ENCODE measurements at regions not wholly inside any gene's neighbourhood (a gene's known extent, or its start where the extent isn't known, plus 50 kb on each side); places are given as distances from the start of the nearest gene placed in this dataset.

DNA sequence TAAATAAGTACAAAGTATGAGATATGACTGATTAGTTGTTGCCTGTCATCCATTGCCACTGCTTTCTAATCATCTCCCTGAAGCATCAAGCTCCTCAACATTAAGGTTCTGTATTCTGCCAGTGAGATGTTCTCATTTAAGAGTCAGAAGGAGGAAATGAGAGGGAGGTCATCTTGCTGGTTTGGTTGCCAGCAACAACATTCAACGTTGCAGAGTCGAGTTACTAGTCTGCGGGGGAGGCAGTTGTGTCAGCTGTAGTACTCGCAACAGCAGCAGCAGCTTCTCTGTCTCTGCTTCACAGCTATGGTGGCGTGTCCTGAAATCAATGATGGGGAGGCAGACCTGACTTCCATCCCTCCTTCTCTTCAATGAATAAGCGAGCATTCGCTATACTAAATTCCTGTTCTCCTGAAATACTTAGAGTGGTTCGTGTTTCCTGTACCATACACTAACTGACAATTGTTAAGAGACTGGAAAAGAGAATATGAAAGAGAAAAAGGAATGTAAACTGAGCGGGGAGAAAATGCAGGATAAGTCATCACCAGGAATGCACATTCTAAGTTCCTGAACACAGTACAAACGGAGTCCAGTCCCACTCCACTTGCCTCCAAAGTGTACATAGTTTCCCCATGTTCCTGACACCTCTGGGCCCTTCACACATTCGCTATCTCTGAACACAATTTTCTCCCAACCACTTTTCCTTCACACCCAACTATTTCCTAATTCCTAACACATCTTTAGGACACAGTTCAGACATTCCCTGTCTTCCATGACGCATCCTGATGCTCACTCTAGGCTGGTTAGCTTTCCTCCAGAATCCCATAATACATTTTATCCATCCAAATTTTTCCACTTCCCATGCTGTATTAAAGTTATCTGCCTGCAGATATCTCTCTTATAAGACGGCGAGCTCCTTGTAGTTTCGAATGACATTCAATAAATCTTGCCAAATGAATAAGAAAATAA is 263.0 kb downstream of the KLF12 start:
- TF ChIP-seq ZC3H10 (CRISPR knock-in tag; IDR thresholded peaks at IDR 0.05) = no peak
- TF ChIP-seq PPARA (CRISPR knock-in tag; IDR thresholded peaks at IDR 0.05; ENCODE audit: borderline replicate concordance) = no peak
- TF ChIP-seq, protein P1, sequence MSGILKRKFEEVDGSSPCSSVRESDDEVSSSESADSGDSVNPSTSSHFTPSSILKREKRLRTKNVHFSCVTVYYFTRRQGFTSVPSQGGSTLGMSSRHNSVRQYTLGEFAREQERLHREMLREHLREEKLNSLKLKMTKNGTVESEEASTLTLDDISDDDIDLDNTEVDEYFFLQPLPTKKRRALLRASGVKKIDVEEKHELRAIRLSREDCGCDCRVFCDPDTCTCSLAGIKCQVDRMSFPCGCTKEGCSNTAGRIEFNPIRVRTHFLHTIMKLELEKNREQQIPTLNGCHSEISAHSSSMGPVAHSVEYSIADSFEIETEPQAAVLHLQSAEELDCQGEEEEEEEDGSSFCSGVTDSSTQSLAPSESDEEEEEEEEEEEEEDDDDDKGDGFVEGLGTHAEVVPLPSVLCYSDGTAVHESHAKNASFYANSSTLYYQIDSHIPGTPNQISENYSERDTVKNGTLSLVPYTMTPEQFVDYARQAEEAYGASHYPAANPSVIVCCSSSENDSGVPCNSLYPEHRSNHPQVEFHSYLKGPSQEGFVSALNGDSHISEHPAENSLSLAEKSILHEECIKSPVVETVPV (CRISPR knock-in tag; IDR thresholded peaks at IDR 0.05) = no peak
- TF ChIP-seq, protein P2, sequence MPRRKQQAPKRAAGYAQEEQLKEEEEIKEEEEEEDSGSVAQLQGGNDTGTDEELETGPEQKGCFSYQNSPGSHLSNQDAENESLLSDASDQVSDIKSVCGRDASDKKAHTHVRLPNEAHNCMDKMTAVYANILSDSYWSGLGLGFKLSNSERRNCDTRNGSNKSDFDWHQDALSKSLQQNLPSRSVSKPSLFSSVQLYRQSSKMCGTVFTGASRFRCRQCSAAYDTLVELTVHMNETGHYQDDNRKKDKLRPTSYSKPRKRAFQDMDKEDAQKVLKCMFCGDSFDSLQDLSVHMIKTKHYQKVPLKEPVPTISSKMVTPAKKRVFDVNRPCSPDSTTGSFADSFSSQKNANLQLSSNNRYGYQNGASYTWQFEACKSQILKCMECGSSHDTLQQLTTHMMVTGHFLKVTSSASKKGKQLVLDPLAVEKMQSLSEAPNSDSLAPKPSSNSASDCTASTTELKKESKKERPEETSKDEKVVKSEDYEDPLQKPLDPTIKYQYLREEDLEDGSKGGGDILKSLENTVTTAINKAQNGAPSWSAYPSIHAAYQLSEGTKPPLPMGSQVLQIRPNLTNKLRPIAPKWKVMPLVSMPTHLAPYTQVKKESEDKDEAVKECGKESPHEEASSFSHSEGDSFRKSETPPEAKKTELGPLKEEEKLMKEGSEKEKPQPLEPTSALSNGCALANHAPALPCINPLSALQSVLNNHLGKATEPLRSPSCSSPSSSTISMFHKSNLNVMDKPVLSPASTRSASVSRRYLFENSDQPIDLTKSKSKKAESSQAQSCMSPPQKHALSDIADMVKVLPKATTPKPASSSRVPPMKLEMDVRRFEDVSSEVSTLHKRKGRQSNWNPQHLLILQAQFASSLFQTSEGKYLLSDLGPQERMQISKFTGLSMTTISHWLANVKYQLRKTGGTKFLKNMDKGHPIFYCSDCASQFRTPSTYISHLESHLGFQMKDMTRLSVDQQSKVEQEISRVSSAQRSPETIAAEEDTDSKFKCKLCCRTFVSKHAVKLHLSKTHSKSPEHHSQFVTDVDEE (CRISPR knock-in tag; IDR thresholded peaks at IDR 0.05) = no peak
- TF ChIP-seq, protein P3, sequence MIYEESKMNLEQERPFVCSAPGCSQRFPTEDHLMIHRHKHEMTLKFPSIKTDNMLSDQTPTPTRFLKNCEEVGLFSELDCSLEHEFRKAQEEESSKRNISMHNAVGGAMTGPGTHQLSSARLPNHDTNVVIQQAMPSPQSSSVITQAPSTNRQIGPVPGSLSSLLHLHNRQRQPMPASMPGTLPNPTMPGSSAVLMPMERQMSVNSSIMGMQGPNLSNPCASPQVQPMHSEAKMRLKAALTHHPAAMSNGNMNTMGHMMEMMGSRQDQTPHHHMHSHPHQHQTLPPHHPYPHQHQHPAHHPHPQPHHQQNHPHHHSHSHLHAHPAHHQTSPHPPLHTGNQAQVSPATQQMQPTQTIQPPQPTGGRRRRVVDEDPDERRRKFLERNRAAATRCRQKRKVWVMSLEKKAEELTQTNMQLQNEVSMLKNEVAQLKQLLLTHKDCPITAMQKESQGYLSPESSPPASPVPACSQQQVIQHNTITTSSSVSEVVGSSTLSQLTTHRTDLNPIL (CRISPR knock-in tag; IDR thresholded peaks at IDR 0.05; ENCODE audit: low read depth) = no peak
- TF ChIP-seq TOX (CRISPR knock-in tag; IDR thresholded peaks at IDR 0.05; ENCODE audit: borderline replicate concordance) = no peak
- TF ChIP-seq GLIS3 (CRISPR knock-in tag; IDR thresholded peaks at IDR 0.05) = no peak
- peak; percentile 89 for ATAC-seq

DNA sequence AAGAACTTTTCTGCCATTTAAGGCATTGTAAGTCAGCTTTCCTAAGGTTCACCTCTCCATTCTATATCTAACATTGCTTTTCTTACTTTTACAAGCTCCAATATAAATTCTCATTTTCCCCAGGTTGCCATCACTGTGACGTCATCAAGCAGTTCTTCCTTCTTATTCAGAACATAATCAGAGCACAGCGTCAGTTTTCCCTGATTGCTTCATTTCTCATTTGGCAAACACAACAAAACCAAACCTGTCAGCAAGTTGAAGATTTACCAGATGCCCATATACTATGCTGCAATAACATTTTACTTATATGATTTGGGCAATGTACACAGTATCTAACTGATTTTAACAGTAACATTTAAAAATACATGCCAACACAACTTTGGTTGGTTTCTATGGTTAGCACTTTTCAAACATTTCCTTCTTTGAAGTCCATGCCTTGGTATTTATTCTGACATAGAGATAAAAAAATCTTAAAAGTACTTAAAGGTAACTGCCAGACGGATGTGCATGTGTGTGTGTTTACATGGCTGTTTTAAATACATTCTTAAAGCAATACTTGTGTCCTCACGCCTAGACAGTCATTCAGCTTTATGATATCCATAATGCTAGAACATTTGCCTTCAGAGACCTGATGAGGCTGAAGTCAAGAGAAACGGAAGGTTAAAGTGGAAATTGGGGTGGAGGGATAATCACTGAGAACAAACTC is 264.0 kb downstream of the KLF12 start:
- ATAC-seq = no peak
- no peak for TF ChIP-seq ZC3H10 (CRISPR knock-in tag; IDR thresholded peaks at IDR 0.05)
- no peak for TF ChIP-seq RARB (CRISPR knock-in tag; IDR thresholded peaks at IDR 0.05)
- TF ChIP-seq, protein P2 (CRISPR knock-in tag; IDR thresholded peaks at IDR 0.05) = no peak
- TF ChIP-seq GLIS3 (CRISPR knock-in tag; IDR thresholded peaks at IDR 0.05) = no peak
- no peak for TF ChIP-seq BACH2 (CRISPR knock-in tag; IDR thresholded peaks at IDR 0.05; ENCODE audit: borderline replicate concordance)
- no peak for TF ChIP-seq ZNF565 (CRISPR knock-in tag; conservative IDR thresholded peaks at IDR 0.05; ENCODE audit: low read depth)
- TF ChIP-seq ISL1 (CRISPR knock-in tag; IDR thresholded peaks at IDR 0.05) = no peak
- TF ChIP-seq TOX (CRISPR knock-in tag; IDR thresholded peaks at IDR 0.05; ENCODE audit: borderline replicate concordance) = no peak

DNA sequence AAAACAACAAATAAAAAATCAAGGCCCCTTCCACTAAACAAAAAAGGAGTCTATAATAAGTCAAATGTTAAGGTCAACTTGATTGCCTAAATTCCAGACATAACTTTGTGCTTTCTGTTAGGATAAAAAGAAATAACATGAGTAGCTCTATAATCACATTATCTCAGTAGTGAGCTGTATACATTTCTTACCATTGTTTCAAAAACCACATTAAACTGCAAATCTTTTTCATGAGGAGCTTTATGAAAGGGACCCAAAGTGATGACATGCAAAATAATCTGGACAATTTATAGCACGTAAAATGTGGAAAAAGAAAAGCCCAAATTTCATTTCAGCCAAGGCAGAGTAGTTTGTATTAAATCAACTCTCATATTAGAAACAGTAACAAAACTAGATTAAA is 269.2 kb downstream of the KLF12 start:
- TF ChIP-seq ZNF565 (CRISPR knock-in tag; conservative IDR thresholded peaks at IDR 0.05; ENCODE audit: low read depth) (no peak), ARNTL (CRISPR knock-in tag; IDR thresholded peaks at IDR 0.05; ENCODE audit: borderline replicate concordance, low read depth) (no peak), TCF4 (CRISPR knock-in tag; IDR thresholded peaks at IDR 0.05; ENCODE audit: borderline replicate concordance) (no peak), ISL1 (CRISPR knock-in tag; IDR thresholded peaks at IDR 0.05) (peak; percentile 81), TOX (CRISPR knock-in tag; IDR thresholded peaks at IDR 0.05; ENCODE audit: borderline replicate concordance) (no peak), ZNF8 (CRISPR knock-in tag; IDR thresholded peaks at IDR 0.05) (no peak)
- TF ChIP-seq, protein P3 (CRISPR knock-in tag; IDR thresholded peaks at IDR 0.05; ENCODE audit: low read depth) = no peak
- ATAC-seq = peak; percentile 28; the same call in 1 of the 3 replicates
